Glutamatergic neuron (in vitro differentiated cells): ENCODE measurements at regions not wholly inside any gene's neighbourhood (a gene's known extent, or its start where the extent isn't known, plus 50 kb on each side); places are given as distances from the start of the nearest gene placed in this dataset.

Experiments used
- DNase-seq: peaks from one replicate; pipeline ENCODE4 v3.0.0; 2022
- H3K27ac Mint-ChIP-seq: one replicate; pipeline ENCODE4 v1.8.0; 2020; ENCODE audit warnings: mild to moderate bottlenecking, mixed read lengths, inconsistent platforms; ENCODE audit not compliant: unreplicated experiment
- H3K27me3 Mint-ChIP-seq: one replicate; pipeline ENCODE4 v1.8.0; 2020; ENCODE audit warnings: mild to moderate bottlenecking, moderate library complexity, mixed read lengths, inconsistent platforms; ENCODE audit not compliant: unreplicated experiment
- H3K36me3 Mint-ChIP-seq: one replicate; pipeline ENCODE4 v1.8.0; 2020; ENCODE audit warnings: mild to moderate bottlenecking, mixed read lengths, inconsistent platforms; ENCODE audit not compliant: unreplicated experiment
- H3K4me1 Mint-ChIP-seq: one replicate; pipeline ENCODE4 v1.8.0; 2020; ENCODE audit warnings: mild to moderate bottlenecking, low read depth, mixed read lengths, inconsistent platforms; ENCODE audit not compliant: unreplicated experiment
- H3K4me3 Mint-ChIP-seq: one replicate; pipeline ENCODE4 v1.8.0; 2020; ENCODE audit warnings: mild to moderate bottlenecking, mixed read lengths, inconsistent platforms; ENCODE audit not compliant: unreplicated experiment
- H3K9me3 Mint-ChIP-seq: one replicate; pipeline ENCODE4 v1.8.0; 2020; ENCODE audit warnings: mild to moderate bottlenecking, moderate library complexity, mixed read lengths, inconsistent platforms; ENCODE audit not compliant: unreplicated experiment
- CTCF ChIP-seq: fragments of 200-600 bp; sonication (generic); IDR thresholded peaks from one replicate; pipeline ENCODE4 v1.5.0; 2021; ENCODE audit not compliant: partially characterized antibody, unreplicated experiment

- Mint-ChIP-seq H3K27ac (no peak overlapping the region), H3K36me3 (no peaks in the 10 kb centered on the region), H3K27me3 (peaks cover 1% of the 10 kb centered on the region), H3K9me3 (peaks cover 1% of the 10 kb centered on the region), H3K4me3 (no peak overlapping the region), H3K4me1 (no peaks in the 10 kb centered on the region)
- DNase-seq = no peak
- no peak for TF ChIP-seq CTCF
These were observed 56.5 kb upstream of the COL3A1 start for GRCh38 chr2:188917632-188918031.

DNA sequence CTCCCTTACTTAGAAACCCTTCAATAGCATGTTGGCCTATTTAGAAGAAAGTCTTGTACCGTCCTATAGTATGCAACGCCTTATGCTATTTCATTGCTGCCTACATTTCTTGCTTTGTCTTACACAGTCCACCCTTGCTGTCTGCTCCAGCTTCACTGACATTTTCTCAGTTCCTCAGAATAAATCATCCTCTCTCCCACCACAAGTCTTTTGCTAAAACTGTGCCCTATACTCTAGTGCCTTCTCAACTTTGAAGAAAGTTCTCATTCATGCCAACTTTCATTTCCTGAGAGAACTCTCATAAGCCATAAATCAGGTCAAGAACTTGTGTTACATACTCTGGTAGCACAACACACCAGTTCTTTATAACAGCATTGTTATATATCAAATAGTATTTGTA lies 54.3 kb upstream of the COL3A1 start:
- DNase-seq = no peak
- Mint-ChIP-seq H3K27me3 (peaks cover 1% of the 10 kb centered on the region), H3K36me3 (no peaks in the 10 kb centered on the region), H3K4me3 (no peak overlapping the region), H3K27ac (no peak overlapping the region), H3K9me3 (no peaks in the 10 kb centered on the region), H3K4me1 (no peaks in the 10 kb centered on the region)
- TF ChIP-seq CTCF = no peak

DNA sequence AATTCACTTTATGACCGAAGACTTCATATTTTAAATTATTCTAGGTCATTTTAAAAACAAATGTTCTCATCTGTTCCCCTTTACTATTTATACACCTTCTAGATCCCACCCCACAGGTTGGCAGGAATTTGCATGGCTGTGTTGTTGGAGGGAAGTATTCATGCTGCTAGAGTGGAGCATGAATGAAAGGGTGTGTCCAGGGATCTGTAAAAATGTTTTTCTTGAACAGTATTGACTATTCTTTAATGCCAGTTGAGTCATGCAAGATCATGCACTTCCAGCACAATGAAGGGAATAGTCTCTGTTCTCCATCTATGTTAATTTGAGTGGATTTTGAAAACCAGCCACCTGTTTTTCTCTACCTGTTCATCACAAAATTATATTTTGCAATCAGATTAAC lies 52.0 kb upstream of the COL3A1 start:
- no peak for TF ChIP-seq CTCF
- no peak overlapping the region for H3K4me3 Mint-ChIP-seq
- no peaks in the 10 kb centered on the region for H3K36me3 Mint-ChIP-seq
- peaks cover 1% of the 10 kb centered on the region for H3K27me3 Mint-ChIP-seq
- no peak overlapping the region for H3K27ac Mint-ChIP-seq
- H3K9me3 Mint-ChIP-seq = no peaks in the 10 kb centered on the region
- H3K4me1 Mint-ChIP-seq = no peaks in the 10 kb centered on the region
- no peak for DNase-seq
